Neutrophil (primary cell): ENCODE measurements at regions not wholly inside any gene's neighbourhood (a gene's known extent, or its start where the extent isn't known, plus 50 kb on each side); places are given as distances from the start of the nearest gene placed in this dataset.

Experiments
- H3K27ac ChIP-seq: fragments of 200-600 bp; sonication (generic); 2 replicates; pipeline ENCODE4 v1.5.1; 2016; ENCODE audit warnings: mild to moderate bottlenecking, moderate library complexity
- H3K27me3 ChIP-seq: fragments of 200-600 bp; sonication (generic); 2 replicates; pipeline ENCODE4 v1.6.0; 2016; ENCODE audit warnings: mild to moderate bottlenecking
- H3K36me3 ChIP-seq: fragments of 200-600 bp; sonication (generic); 2 replicates; pipeline ENCODE4 v1.5.1; 2017
- H3K4me1 ChIP-seq, 2 experiments: fragments of 200-600 bp in 1 of 2; sonication (generic) in 1 of 2; 1 replicate in 1 of 2; 2 replicates in 1 of 2; pipeline versions ENCODE4 v1.5.1 to v1.6.1; 2013 to 2016; ENCODE audit warnings: low read depth in 1 of 2, low read length in 1 of 2, mild to moderate bottlenecking in 1 of 2, moderate library complexity in 1 of 2; ENCODE audit not compliant: control insufficient read depth in 1 of 2, insufficient read depth in 1 of 2
- H3K4me3 ChIP-seq, 2 experiments: fragments of 200-600 bp in 1 of 2; sonication (generic) in 1 of 2; 1 replicate in 1 of 2; 2 replicates in 1 of 2; pipeline ENCODE4 v1.5.1; 2013 to 2016; ENCODE audit warnings: low read depth in 1 of 2, low read length in 1 of 2, mild to moderate bottlenecking in 1 of 2, moderate library complexity in 1 of 2
- H3K9me3 ChIP-seq: fragments of 200-600 bp; sonication (generic); 2 replicates; pipeline ENCODE4 v1.5.1; 2016
- TF ChIP-seq, protein P1 (sequence below): fragments of 200-600 bp; sonication (generic); IDR thresholded peaks from 2 replicates; pipeline ENCODE4 v1.5.1; 2016; ENCODE audit warnings: antibody characterized with exemption

GRCh38 chr18:39025531-39025930, 1459.9 kb upstream of the CELF4 start:
- no peak overlapping the region for H3K4me3 ChIP-seq
- H3K36me3 ChIP-seq, result no peaks in the 10 kb centered on the region
- H3K27me3 ChIP-seq, result no peaks in the 10 kb centered on the region
- H3K4me1 ChIP-seq, result no peaks in the 10 kb centered on the region
- no peaks in the 10 kb centered on the region for H3K9me3 ChIP-seq
- TF ChIP-seq, protein P1, sequence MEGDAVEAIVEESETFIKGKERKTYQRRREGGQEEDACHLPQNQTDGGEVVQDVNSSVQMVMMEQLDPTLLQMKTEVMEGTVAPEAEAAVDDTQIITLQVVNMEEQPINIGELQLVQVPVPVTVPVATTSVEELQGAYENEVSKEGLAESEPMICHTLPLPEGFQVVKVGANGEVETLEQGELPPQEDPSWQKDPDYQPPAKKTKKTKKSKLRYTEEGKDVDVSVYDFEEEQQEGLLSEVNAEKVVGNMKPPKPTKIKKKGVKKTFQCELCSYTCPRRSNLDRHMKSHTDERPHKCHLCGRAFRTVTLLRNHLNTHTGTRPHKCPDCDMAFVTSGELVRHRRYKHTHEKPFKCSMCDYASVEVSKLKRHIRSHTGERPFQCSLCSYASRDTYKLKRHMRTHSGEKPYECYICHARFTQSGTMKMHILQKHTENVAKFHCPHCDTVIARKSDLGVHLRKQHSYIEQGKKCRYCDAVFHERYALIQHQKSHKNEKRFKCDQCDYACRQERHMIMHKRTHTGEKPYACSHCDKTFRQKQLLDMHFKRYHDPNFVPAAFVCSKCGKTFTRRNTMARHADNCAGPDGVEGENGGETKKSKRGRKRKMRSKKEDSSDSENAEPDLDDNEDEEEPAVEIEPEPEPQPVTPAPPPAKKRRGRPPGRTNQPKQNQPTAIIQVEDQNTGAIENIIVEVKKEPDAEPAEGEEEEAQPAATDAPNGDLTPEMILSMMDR, result no peak
- no peak overlapping the region for H3K27ac ChIP-seq

- TF ChIP-seq, protein P1, result no peak
- Histone ChIP-seq H3K4me3 (no peak overlapping the region), H3K4me1 (no peaks in the 10 kb centered on the region), H3K9me3 (peaks cover 4% of the 10 kb centered on the region), H3K27ac (no peak overlapping the region), H3K27me3 (no peaks in the 10 kb centered on the region), H3K36me3 (no peaks in the 10 kb centered on the region)
Observed at GRCh38 chr18:39019989-39020388, 1454.4 kb upstream of the CELF4 start.

- Histone ChIP-seq H3K9me3 (no peaks in the 10 kb centered on the region), H3K27ac (no peak overlapping the region), H3K36me3 (no peaks in the 10 kb centered on the region), H3K4me1 (no peaks in the 10 kb centered on the region), H3K27me3 (no peaks in the 10 kb centered on the region), H3K4me3 (no peak overlapping the region)
- TF ChIP-seq, protein P1, result no peak
Observed at GRCh38 chr18:39007031-39007902, 1441.7 kb upstream of the CELF4 start.

DNA sequence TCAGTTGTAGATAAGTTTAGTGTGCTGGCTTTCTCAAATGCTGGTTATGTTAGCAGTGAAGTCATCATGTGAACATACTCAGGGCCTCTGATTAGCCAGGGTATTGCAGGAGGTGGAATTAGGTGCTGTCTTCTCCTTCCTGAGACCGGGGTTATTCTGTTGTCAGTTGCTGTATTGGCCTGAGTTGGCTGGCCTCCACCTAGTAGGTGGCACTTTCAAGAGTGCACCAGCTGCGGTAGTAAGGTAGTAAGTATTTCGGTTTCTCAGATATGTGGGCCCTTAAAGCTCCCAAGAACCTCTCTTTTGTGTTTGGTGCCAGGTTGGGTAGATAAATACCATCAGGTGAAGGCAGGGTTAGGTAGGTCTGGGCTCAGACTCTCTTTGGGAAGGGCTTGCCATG, 1430.5 kb upstream of the CELF4 start:
- Histone ChIP-seq H3K27me3 (no peaks in the 10 kb centered on the region), H3K9me3 (no peaks in the 10 kb centered on the region), H3K4me1 (no peaks in the 10 kb centered on the region), H3K27ac (no peak overlapping the region), H3K36me3 (no peaks in the 10 kb centered on the region), H3K4me3 (no peak overlapping the region)
- TF ChIP-seq, protein P1, result no peak

DNA sequence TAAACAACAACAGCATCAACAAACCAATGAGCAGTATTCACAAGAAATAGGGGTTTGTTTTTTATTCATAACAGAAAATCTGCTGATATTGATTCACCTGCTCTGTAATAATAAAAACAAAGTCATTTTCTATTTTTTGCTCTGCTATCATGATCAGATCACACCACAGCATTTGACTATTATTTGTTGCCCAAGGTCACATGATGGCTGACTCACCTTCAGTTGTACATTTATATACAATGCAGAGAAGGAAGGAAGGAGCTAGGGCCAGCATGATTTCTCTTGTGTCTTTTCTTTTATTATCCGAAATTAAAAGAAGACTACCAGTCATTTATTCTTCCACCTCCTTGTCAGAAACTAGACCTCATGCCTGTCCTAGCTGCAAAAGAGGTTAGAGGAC, 1427.7 kb upstream of the CELF4 start:
- H3K4me3 ChIP-seq, result no peak overlapping the region
- no peaks in the 10 kb centered on the region for H3K9me3 ChIP-seq
- H3K27me3 ChIP-seq, result no peaks in the 10 kb centered on the region
- TF ChIP-seq, protein P1, result no peak
- no peaks in the 10 kb centered on the region for H3K36me3 ChIP-seq
- H3K4me1 ChIP-seq, result no peaks in the 10 kb centered on the region
- no peak overlapping the region for H3K27ac ChIP-seq
